ENCODE measurements at regions not wholly inside any gene's neighbourhood (a gene's known extent, or its start where the extent isn't known, plus 50 kb on each side); places are given as distances from the start of the nearest gene placed in this dataset.

- H3K4me2 ChIP-seq: no peak overlapping the region
- H3K4me3 ChIP-seq: no peak overlapping the region
- H2AFZ ChIP-seq: no peak overlapping the region
- intact Hi-C loops (cut with micrococcal nuclease; ENCODE audit: unreplicated experiment): no loop called here
- no peak overlapping the region for H3K27ac ChIP-seq
- H3K27me3 ChIP-seq (ENCODE audit: insufficient read depth, low read depth): no peaks in the 10 kb centered on the region
- no peaks in the 10 kb centered on the region for H3K36me3 ChIP-seq (ENCODE audit: low read depth)
- no peaks in the 10 kb centered on the region for H3K4me1 ChIP-seq (replicated peaks; ENCODE audit: insufficient read depth)
- POLR2A ChIA-PET (ENCODE audit: unreplicated experiment): no interaction called here
- no peaks in the 10 kb centered on the region for H3K9me2 ChIP-seq (ENCODE audit: insufficient read depth)
- CTCF ChIA-PET: no interaction called here
- no peak for DNase-seq
- TF ChIP-seq CTCF (conservative IDR thresholded peaks at IDR 0.05): no peak
- TF ChIP-seq EZH2 (IDR thresholded peaks at IDR 0.05; ENCODE audit: low read depth): no peak
- no TSS peak for BruUV-seq (replicated peaks)
- H3F3A ChIP-seq (ENCODE audit: insufficient read depth, low read depth): no peaks in the 10 kb centered on the region
- H3K9me3 ChIP-seq (ENCODE audit: insufficient read depth, low read depth): no peaks in the 10 kb centered on the region
- no peaks in the 10 kb centered on the region for H4K20me1 ChIP-seq (ENCODE audit: insufficient read depth)
- H3K79me2 ChIP-seq (ENCODE audit: low read depth): no peaks in the 10 kb centered on the region
These were observed 143.4 kb upstream of the EEF1E1 start for GRCh38 chr6:8245726-8246125.

- Histone ChIP-seq H3K36me3 (ENCODE audit: low read depth) (no peaks in the 10 kb centered on the region), H4K20me1 (ENCODE audit: insufficient read depth) (no peaks in the 10 kb centered on the region), H3K79me2 (ENCODE audit: low read depth) (no peaks in the 10 kb centered on the region), H3K4me1 (replicated peaks; ENCODE audit: insufficient read depth) (no peaks in the 10 kb centered on the region), H3K9me3 (ENCODE audit: insufficient read depth, low read depth) (no peaks in the 10 kb centered on the region), H3K27ac (no peak overlapping the region), H3K4me3 (no peak overlapping the region), H3K4me2 (no peak overlapping the region), H3K9me2 (ENCODE audit: insufficient read depth) (no peaks in the 10 kb centered on the region), H3K27me3 (ENCODE audit: insufficient read depth, low read depth) (0 out of 2 replicates have a peak, but pooled peaks cover 3% of the 10 kb centered on the region), H3F3A (ENCODE audit: insufficient read depth, low read depth) (no peaks in the 10 kb centered on the region), H2AFZ (no peak overlapping the region)
- CTCF ChIA-PET: interaction anchor here (0.6 kb wide), 1 partner anchor 749 kb away, joined by 4 read pairs; no protein-coding TSS in a partner anchor
- TF ChIP-seq EZH2 (IDR thresholded peaks at IDR 0.05; ENCODE audit: low read depth) (no peak), CTCF (conservative IDR thresholded peaks at IDR 0.05) (no peak)
- intact Hi-C loops (cut with micrococcal nuclease; ENCODE audit: unreplicated experiment): no loop called here
- no peak for DNase-seq
- BruUV-seq (replicated peaks): no TSS peak
- POLR2A ChIA-PET (ENCODE audit: unreplicated experiment): no interaction called here
These were observed 141.1 kb upstream of the EEF1E1 start for GRCh38 chr6:8243475-8243874.

DNA sequence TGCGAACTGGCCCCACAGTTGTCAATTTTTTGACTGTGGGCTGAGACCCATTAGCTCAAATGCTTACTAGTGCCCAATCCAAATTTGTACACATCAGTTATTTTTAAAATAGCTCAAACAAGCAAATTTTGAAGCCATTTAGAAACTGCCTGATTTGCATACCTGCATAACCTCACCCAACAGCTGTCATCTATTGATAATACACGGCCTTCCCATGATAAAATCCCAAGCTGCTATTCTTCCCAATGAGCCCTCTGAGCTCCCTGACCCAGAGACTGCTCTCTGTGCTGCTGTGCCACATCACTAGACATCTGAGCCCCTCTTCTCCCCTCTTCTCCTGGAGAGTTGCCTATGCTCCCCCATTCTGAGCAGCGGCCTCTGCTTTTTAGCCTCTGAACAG lies 140.5 kb upstream of the EEF1E1 start:
- Histone ChIP-seq H2AFZ (no peak overlapping the region), H3K27ac (no peak overlapping the region), H3K4me3 (no peak overlapping the region), H3K4me2 (no peak overlapping the region), H3K9me2 (ENCODE audit: insufficient read depth) (no peaks in the 10 kb centered on the region), H4K20me1 (ENCODE audit: insufficient read depth) (no peaks in the 10 kb centered on the region), H3K79me2 (ENCODE audit: low read depth) (no peaks in the 10 kb centered on the region), H3K9me3 (ENCODE audit: insufficient read depth, low read depth) (no peaks in the 10 kb centered on the region), H3K36me3 (ENCODE audit: low read depth) (no peaks in the 10 kb centered on the region), H3K27me3 (ENCODE audit: insufficient read depth, low read depth) (0 out of 2 replicates have a peak, but pooled peaks cover 3% of the 10 kb centered on the region), H3K4me1 (replicated peaks; ENCODE audit: insufficient read depth) (no peaks in the 10 kb centered on the region), H3F3A (ENCODE audit: insufficient read depth, low read depth) (no peaks in the 10 kb centered on the region)
- intact Hi-C loops (cut with micrococcal nuclease; ENCODE audit: unreplicated experiment): no loop called here
- CTCF ChIA-PET: no interaction called here
- no TSS peak for BruUV-seq (replicated peaks)
- DNase-seq: no peak
- TF ChIP-seq EZH2 (IDR thresholded peaks at IDR 0.05; ENCODE audit: low read depth): no peak
- TF ChIP-seq CTCF (conservative IDR thresholded peaks at IDR 0.05): no peak
- POLR2A ChIA-PET (ENCODE audit: unreplicated experiment): no interaction called here
